ENCODE measurements at regions not wholly inside any gene's neighbourhood (a gene's known extent, or its start where the extent isn't known, plus 50 kb on each side); places are given as distances from the start of the nearest gene placed in this dataset.

- TF ChIP-seq EP300 (IDR thresholded peaks at IDR 0.05) (no peak), CTCF (IDR thresholded peaks at IDR 0.05) (no peak), POLR2AphosphoS5 (IDR thresholded peaks at IDR 0.05) (no peak), POLR2A (IDR thresholded peaks at IDR 0.05) (no peak)
These were observed 277.0 kb downstream of the NPIPA8 start for GRCh38 chr16:18059577-18059976.

All from gastroesophageal sphincter (tissue), 3 donors.